B cell (primary cell): ENCODE measurements at regions not wholly inside any gene's neighbourhood (a gene's known extent, or its start where the extent isn't known, plus 50 kb on each side); places are given as distances from the start of the nearest gene placed in this dataset.

Experiments
- ATAC-seq: fragments of 200-7000 bp; cut with Tn5 transposase; one replicate; pipeline ENCODE4 v1.10.0; 2021; ENCODE audit warnings: low read depth, mild to moderate bottlenecking, moderate number of reproducible peaks, moderate library complexity
- CTCF ChIA-PET: fragments of 350-600 bp; sonication (Branson Sonifier 250); formaldehyde crosslinking; loops from one replicate; lab custom pipeline; 2021; ENCODE audit warnings: antibody characterized with exemption, inconsistent platforms; lab: Charles Lee
- POLR2A ChIA-PET: fragments of 350-600 bp; sonication (Branson Sonifier 250); formaldehyde crosslinking; loops from one replicate; lab custom pipeline; 2021; ENCODE audit warnings: antibody characterized with exemption; lab: Charles Lee
- DNase-seq: peaks from one replicate; pipeline ENCODE4 v3.0.0; 2013
- H2AFZ ChIP-seq: 2 replicates; pipeline ENCODE4 v1.6.1; 2012; ENCODE audit warnings: mild to moderate bottlenecking, low read depth, low read length; ENCODE audit not compliant: insufficient read depth, poor library complexity, severe bottlenecking
- H3K27ac ChIP-seq, 2 donors: 1 replicate in 1 of 2; 2 replicates in 1 of 2; pipeline ENCODE4 v1.5.1; 2012 to 2013; ENCODE audit warnings: low read length in 2 of 2, mild to moderate bottlenecking in 2 of 2, moderate library complexity in 1 of 2
- H3K27me3 ChIP-seq, 4 experiments: fragments of 200-600 bp in 1 of 4; sonication (generic) in 1 of 4; replicated peaks in 1 of 4; 1 replicate in 2 of 4; 2 replicates in 2 of 4; pipeline versions ENCODE4 v1.6.1 to v1.7.0; 2013 to 2016; ENCODE audit warnings: low read length in 3 of 4, mild to moderate bottlenecking in 2 of 4, mixed read lengths in 1 of 4, moderate library complexity in 1 of 4; ENCODE audit not compliant: insufficient read depth in 4 of 4, control insufficient read depth in 3 of 4; ENCODE audit errors: control extremely low read depth in 1 of 4
- H3K36me3 ChIP-seq, 2 experiments: replicated peaks in 1 of 2; 1 replicate in 1 of 2; 2 replicates in 1 of 2; pipeline versions ENCODE4 v1.6.1 to v1.7.1; 2013; ENCODE audit warnings: low read length in 1 of 2; ENCODE audit not compliant: insufficient read depth in 2 of 2, control insufficient read depth in 1 of 2; ENCODE audit errors: control extremely low read depth in 1 of 2, extremely low read depth in 1 of 2
- H3K4me1 ChIP-seq, 2 donors: fragments of 200-600 bp in 1 of 2; sonication (generic) in 1 of 2; 1 replicate in 1 of 2; 2 replicates in 1 of 2; pipeline versions ENCODE4 v1.5.1 to v1.6.1; 2013 to 2017; ENCODE audit warnings: low read length in 2 of 2; ENCODE audit not compliant: control insufficient read depth in 2 of 2, insufficient read depth in 2 of 2
- H3K4me2 ChIP-seq: replicated peaks from 2 replicates; pipeline ENCODE3; 2012; ENCODE audit warnings: mild to moderate bottlenecking, low read depth, low read length; ENCODE audit not compliant: poor library complexity, severe bottlenecking
- H3K4me3 ChIP-seq, 5 experiments: fragments of 200-600 bp in 1 of 5; sonication (generic) in 1 of 5; 1 replicate in 3 of 5; 2 replicates in 2 of 5; pipeline versions ENCODE4 v1.5.1 to v1.7.0; 2011 to 2016; ENCODE audit warnings: low read length in 4 of 5, mild to moderate bottlenecking in 4 of 5, low read depth in 2 of 5, control low read depth in 1 of 5, moderate library complexity in 1 of 5; ENCODE audit not compliant: insufficient read depth in 1 of 5; ENCODE audit errors: control extremely low read depth in 1 of 5, extremely low read depth in 1 of 5
- H3K79me2 ChIP-seq: fragments of 200-600 bp; sonication (generic); one replicate; pipeline ENCODE4 v1.6.0; 2016; ENCODE audit warnings: low read length; ENCODE audit not compliant: control insufficient read depth, insufficient read depth
- H3K9ac ChIP-seq: fragments of 200-600 bp; sonication (generic); 2 replicates; pipeline ENCODE4 v1.6.1; 2017; ENCODE audit warnings: mild to moderate bottlenecking, low read length, moderate library complexity
- H3K9me3 ChIP-seq, 3 donors: one replicate each; pipeline versions ENCODE4 v1.6.1 to v1.7.1; 2013; ENCODE audit warnings: low read length in 2 of 3; ENCODE audit not compliant: control insufficient read depth in 2 of 3, insufficient read depth in 1 of 3; ENCODE audit errors: control extremely low read depth in 1 of 3
- H4K20me1 ChIP-seq: 2 replicates; pipeline ENCODE4 v1.6.0; 2012; ENCODE audit warnings: mild to moderate bottlenecking, low read length; ENCODE audit not compliant: insufficient read depth, control insufficient read depth, poor library complexity, severe bottlenecking
- H3K27ac Mint-ChIP-seq: one replicate; pipeline ENCODE4 v1.8.0; 2021; ENCODE audit warnings: mixed read lengths
- H3K27me3 Mint-ChIP-seq: one replicate; pipeline ENCODE4 v1.8.0; 2021; ENCODE audit warnings: mixed read lengths
- H3K4me1 Mint-ChIP-seq: one replicate; pipeline ENCODE4 v1.8.0; 2021; ENCODE audit warnings: mixed read lengths
- H3K4me3 Mint-ChIP-seq: one replicate; pipeline ENCODE4 v1.8.0; 2021; ENCODE audit warnings: mixed read lengths
- H3K9me3 Mint-ChIP-seq: one replicate; pipeline ENCODE4 v1.8.0; 2022; ENCODE audit warnings: mixed read lengths; ENCODE audit not compliant: insufficient read depth
- EZH2 ChIP-seq: IDR thresholded peaks from 2 replicates; pipeline ENCODE4 v1.6.1; 2012; ENCODE audit warnings: borderline replicate concordance, low read depth, mild to moderate bottlenecking, moderate library complexity, low read length; ENCODE audit not compliant: insufficient read depth, poor library complexity, severe bottlenecking
- WGBS: methylation state at CpG from one replicate; pipeline ENCODE4 v1.1.5; 2013; ENCODE audit warnings: missing lambda C conversion rate; ENCODE audit not compliant: insufficient coverage; 5-methylcytosine and 5-hydroxymethylcytosine counted together
- intact Hi-C: fragments of 100-400 bp; cut with micrococcal nuclease; formaldehyde crosslinking; loops from one replicate; pipeline ENCODE4 v1.10.0; 2022
- TF ChIP-seq, protein P1 (sequence below): fragments of 200-600 bp; IDR thresholded peaks from one replicate; pipeline ENCODE4 v1.8.0; 2022; ENCODE audit warnings: antibody characterized with exemption, mild to moderate bottlenecking

DNA sequence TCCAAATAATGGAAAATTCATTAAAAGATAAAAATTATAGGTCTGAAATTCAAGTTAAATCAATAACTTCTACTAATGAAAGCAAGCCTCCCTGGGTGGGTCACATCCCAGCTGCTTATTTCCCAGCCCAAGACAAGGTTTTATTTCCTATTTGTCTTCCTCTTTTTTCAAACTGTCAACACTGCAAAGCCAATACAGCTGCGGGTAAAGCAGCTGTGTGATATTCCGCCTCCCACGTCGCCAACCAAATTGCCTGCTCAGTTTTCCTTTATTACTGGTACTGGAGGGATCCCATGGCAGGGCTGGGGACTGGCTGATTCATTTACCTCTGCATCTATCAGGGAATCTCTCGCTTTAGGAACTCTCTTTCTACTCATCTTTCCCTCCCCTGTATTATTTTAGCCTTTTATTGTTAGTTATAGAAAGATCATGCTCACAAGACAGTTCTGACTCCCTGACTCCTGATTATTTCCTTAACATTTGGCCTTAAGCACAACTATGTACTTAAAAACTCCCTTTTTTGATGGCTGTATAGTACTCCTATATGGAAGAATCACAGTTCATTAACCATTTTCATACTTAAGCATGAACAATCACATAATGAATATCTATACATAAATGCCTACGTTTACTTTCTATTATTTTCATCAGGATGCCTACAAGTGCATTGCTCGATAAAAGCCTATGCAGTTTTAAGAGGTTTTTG is 253.1 kb downstream of the CDCA7 start:
- Histone ChIP-seq H3K4me1 (no peaks in the 10 kb centered on the region), H3K27ac (no peak overlapping the region), H4K20me1 (no peaks in the 10 kb centered on the region), H2AFZ (no peak overlapping the region), H3K27me3 (peaks cover 0 to 2% (median 0%) of the 10 kb centered on the region in 4 experiments), H3K9me3 (no peaks in the 10 kb centered on the region), H3K4me3 (no peak overlapping the region), H3K36me3 (no peaks in the 10 kb centered on the region), H3K4me2 (no peak overlapping the region), H3K9ac (no peak overlapping the region), H3K79me2 (no peaks in the 10 kb centered on the region)
- H3K4me1 Mint-ChIP-seq, result no peaks in the 10 kb centered on the region
- peaks cover 26% of the 10 kb centered on the region for H3K27me3 Mint-ChIP-seq
- intact Hi-C loops, result no loop called here
- no peak overlapping the region for H3K27ac Mint-ChIP-seq
- CTCF ChIA-PET, result no interaction called here
- POLR2A ChIA-PET, result no interaction called here
- no peak for ATAC-seq
- no peak for DNase-seq
- no peaks in the 10 kb centered on the region for H3K9me3 Mint-ChIP-seq
- TF ChIP-seq EZH2, result no peak
- TF ChIP-seq, protein P1, sequence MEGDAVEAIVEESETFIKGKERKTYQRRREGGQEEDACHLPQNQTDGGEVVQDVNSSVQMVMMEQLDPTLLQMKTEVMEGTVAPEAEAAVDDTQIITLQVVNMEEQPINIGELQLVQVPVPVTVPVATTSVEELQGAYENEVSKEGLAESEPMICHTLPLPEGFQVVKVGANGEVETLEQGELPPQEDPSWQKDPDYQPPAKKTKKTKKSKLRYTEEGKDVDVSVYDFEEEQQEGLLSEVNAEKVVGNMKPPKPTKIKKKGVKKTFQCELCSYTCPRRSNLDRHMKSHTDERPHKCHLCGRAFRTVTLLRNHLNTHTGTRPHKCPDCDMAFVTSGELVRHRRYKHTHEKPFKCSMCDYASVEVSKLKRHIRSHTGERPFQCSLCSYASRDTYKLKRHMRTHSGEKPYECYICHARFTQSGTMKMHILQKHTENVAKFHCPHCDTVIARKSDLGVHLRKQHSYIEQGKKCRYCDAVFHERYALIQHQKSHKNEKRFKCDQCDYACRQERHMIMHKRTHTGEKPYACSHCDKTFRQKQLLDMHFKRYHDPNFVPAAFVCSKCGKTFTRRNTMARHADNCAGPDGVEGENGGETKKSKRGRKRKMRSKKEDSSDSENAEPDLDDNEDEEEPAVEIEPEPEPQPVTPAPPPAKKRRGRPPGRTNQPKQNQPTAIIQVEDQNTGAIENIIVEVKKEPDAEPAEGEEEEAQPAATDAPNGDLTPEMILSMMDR, result no peak
- WGBS, result 7% methylated on average over 4 of the region's 7 CpGs
- no peak overlapping the region for H3K4me3 Mint-ChIP-seq

DNA sequence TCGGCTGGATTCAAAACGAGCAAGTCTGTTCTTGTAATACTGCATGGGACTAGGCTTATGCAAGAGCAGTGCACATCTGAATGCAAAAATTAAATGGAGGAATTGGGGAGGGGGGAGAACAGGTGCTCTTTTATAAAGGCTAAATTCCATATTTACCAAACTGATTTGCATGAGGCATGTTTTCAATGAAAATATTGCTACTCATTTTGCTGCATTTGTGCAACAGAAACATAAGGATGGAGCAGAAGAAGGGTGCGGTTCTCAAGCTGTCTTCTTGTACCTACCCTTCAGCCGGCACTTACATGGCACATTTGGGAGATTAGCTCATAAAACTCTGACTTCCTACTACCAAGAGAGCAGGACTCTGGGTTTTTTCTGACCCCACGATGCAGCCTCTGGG is 256.4 kb downstream of the CDCA7 start:
- TF ChIP-seq EZH2, result no peak
- TF ChIP-seq, protein P1, result no peak
- no peaks in the 10 kb centered on the region for H3K9me3 Mint-ChIP-seq
- 100% methylated on average over 5 of the region's 5 CpGs for WGBS
- Histone ChIP-seq H3K27me3 (peaks cover 0 to 2% (median 0%) of the 10 kb centered on the region in 4 experiments), H2AFZ (no peak overlapping the region), H3K9me3 (no peaks in the 10 kb centered on the region), H3K79me2 (no peaks in the 10 kb centered on the region), H3K4me1 (no peaks in the 10 kb centered on the region), H4K20me1 (no peaks in the 10 kb centered on the region), H3K4me2 (no peak overlapping the region), H3K36me3 (no peaks in the 10 kb centered on the region), H3K27ac (no peak overlapping the region), H3K9ac (no peak overlapping the region), H3K4me3 (no peak overlapping the region)
- POLR2A ChIA-PET, result no interaction called here
- DNase-seq (no peak), ATAC-seq (no peak)
- no peaks in the 10 kb centered on the region for H3K4me1 Mint-ChIP-seq
- CTCF ChIA-PET, result no interaction called here
- no peak overlapping the region for H3K4me3 Mint-ChIP-seq
- H3K27ac Mint-ChIP-seq, result no peak overlapping the region
- intact Hi-C loops, result no loop called here
- H3K27me3 Mint-ChIP-seq, result peaks cover 37% of the 10 kb centered on the region
